ENCODE measurements at regions not wholly inside any gene's neighbourhood (a gene's known extent, or its start where the extent isn't known, plus 50 kb on each side); places are given as distances from the start of the nearest gene placed in this dataset.

DNA sequence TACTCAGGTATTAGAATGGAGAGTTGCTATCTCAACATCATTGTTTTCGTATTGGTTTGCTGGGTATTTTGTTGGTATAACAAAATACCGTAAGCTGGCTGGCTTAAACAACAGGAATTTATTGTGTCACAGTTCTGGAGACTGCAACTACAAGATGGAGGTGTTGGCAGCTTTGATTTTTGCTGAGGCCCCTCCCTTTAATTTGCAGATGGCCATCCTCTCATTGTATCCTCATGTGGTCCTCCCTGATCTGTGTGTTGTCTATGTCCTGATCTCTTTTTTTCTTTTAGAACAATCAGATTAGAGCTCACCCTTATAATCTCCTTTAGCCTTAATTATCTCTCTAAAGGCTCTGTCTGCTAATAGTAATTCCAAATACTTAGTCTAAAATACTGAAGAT, 299.8 kb upstream of the GOLIM4 start:
- TF ChIP-seq, protein P1, sequence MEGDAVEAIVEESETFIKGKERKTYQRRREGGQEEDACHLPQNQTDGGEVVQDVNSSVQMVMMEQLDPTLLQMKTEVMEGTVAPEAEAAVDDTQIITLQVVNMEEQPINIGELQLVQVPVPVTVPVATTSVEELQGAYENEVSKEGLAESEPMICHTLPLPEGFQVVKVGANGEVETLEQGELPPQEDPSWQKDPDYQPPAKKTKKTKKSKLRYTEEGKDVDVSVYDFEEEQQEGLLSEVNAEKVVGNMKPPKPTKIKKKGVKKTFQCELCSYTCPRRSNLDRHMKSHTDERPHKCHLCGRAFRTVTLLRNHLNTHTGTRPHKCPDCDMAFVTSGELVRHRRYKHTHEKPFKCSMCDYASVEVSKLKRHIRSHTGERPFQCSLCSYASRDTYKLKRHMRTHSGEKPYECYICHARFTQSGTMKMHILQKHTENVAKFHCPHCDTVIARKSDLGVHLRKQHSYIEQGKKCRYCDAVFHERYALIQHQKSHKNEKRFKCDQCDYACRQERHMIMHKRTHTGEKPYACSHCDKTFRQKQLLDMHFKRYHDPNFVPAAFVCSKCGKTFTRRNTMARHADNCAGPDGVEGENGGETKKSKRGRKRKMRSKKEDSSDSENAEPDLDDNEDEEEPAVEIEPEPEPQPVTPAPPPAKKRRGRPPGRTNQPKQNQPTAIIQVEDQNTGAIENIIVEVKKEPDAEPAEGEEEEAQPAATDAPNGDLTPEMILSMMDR (IDR thresholded peaks at IDR 0.05; ENCODE audit: control insufficient read depth, extremely low read depth, insufficient read depth): no peak
- no peak for DNase-seq (ENCODE audit: low read depth)
- no peak overlapping the region for H3K4me3 ChIP-seq (ENCODE audit: low read depth, low read length)

DNA sequence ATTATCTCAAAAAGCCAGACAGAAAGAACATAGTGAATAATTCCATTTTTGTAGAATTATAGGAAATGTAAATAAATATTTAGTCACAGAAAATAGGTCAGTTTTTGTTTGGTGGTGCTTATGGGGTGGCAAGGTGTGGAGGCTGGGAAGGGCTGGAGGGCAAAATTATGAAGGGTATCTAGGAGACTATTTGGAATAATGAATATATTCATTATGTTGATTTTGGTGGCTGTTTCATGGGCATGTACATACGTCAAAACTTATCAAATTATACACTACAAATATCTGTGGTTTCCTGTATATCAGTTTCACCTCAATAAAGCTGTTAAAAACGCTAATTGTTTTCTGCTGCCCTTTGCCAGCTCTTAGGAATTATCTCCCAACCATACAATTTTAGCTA, 298.7 kb upstream of the GOLIM4 start:
- no peak overlapping the region for H3K4me3 ChIP-seq (ENCODE audit: low read depth, low read length)
- DNase-seq (ENCODE audit: low read depth): no peak
- TF ChIP-seq, protein P1 (IDR thresholded peaks at IDR 0.05; ENCODE audit: control insufficient read depth, extremely low read depth, insufficient read depth): no peak

DNA sequence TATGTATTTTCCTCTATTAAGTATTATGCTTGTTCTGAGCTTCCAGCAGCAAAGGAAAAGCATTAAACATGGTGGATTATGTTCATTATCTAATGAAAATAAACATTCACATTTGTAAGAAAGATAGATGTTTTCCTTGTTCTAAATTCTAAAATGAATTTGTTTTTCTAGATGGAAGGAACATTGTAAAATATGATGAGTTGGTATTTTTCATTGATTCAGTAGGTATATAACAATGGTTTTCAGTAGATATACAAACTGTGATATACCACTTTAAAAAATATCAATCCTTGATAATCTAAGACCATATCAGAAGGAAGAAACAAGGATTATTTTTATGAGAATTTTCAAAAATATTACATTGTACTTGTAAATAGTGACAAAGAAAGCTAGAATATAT, 290.6 kb upstream of the GOLIM4 start:
- TF ChIP-seq, protein P1 (IDR thresholded peaks at IDR 0.05; ENCODE audit: control insufficient read depth, extremely low read depth, insufficient read depth): no peak
- DNase-seq (ENCODE audit: low read depth): no peak
- no peak overlapping the region for H3K4me3 ChIP-seq (ENCODE audit: low read depth, low read length)

DNA sequence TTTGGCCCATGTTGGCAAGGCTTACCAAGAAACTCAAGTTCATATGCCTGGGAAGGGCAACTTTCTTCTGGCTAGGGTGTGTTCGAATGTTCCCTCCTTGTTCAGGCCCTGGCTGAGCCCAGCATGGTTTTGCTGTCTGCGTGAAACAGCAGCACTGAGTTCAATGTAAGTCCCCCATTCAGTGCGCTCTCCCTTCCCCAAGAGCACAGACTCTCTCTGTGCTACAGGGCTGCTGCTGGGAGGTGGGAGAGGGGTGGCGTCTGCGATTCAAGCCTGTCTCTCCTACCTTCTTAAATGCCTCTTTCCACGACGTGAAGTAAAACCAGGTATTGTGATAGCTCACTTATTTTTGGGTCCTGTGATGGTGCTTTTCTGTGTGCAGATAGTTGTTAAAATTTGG, 289.3 kb upstream of the GOLIM4 start:
- no peak overlapping the region for H3K4me3 ChIP-seq (ENCODE audit: low read depth, low read length)
- no peak for DNase-seq (ENCODE audit: low read depth)
- TF ChIP-seq, protein P1 (IDR thresholded peaks at IDR 0.05; ENCODE audit: control insufficient read depth, extremely low read depth, insufficient read depth): no peak

DNA sequence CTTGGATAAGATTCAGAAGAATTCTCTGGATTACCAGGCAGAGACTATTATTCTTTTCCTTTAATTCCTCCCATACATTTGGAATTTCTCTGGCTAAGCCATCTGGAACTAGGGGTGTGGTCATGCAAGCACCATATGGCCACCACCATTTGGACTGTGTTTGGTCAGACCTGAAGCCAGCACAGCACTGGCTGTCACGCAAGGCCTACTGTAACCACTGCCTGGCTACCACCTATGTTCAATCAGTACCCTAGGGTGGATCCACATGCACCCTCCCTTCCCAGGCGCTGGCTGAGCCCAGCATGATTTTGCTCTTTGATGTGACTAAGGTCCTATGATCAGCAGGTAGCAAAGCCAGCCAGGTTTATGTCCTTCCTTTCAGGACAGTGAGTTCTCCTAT, 287.8 kb upstream of the GOLIM4 start:
- no peak for DNase-seq (ENCODE audit: low read depth)
- TF ChIP-seq, protein P1 (IDR thresholded peaks at IDR 0.05; ENCODE audit: control insufficient read depth, extremely low read depth, insufficient read depth): no peak

DNA sequence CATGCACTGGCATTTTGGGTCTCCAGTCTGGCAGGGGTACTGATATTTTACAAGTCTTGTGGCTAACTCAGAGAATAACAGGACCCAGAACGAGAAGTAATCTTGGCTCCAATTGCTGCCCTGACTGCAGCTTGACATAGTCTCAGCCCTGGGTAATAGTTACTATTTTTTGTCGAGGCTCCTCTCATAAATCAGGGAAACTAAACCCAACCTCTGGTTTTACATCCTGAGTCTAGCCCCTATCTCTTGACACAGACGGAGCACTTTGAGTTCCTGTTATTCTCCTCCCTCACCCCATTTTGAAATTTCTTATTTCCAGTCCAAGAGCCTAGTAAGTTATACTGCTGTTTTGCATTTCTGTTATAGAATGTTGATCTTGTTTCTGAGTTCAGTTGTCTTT, 276.1 kb upstream of the GOLIM4 start:
- no peak for DNase-seq (ENCODE audit: low read depth)
- TF ChIP-seq, protein P1 (IDR thresholded peaks at IDR 0.05; ENCODE audit: control insufficient read depth, extremely low read depth, insufficient read depth): no peak
- H3K4me3 ChIP-seq (ENCODE audit: low read depth, low read length): no peak overlapping the region

More for the DNA sequence above, 287.8 kb upstream of the GOLIM4 start:
- no peak overlapping the region for H3K4me3 ChIP-seq (ENCODE audit: low read depth, low read length)

DNA sequence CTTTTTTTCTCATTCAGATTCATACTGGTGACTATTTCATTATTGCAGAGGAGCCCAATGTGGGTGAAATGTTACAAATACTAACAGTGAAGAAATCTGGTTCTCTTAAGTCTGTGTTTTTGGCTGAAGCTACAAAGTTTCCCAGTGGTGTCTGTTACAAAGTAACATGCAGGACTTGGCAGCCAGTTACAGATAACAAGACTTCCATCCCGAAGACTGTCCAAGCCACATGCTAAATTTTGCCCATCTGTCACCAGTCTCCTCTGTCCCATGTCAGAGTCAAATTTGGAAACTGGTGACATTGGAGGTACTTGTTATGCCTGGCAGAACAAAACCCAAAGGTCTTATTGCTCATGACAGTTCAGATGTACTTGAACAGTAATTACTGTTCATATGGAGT, 269.2 kb upstream of the GOLIM4 start:
- no peak overlapping the region for H3K4me3 ChIP-seq (ENCODE audit: low read depth, low read length)
- no peak for DNase-seq (ENCODE audit: low read depth)
- TF ChIP-seq, protein P1 (IDR thresholded peaks at IDR 0.05; ENCODE audit: control insufficient read depth, extremely low read depth, insufficient read depth): no peak
